HG02973 (cell line): ENCODE measurements at regions not wholly inside any gene's neighbourhood (a gene's known extent, or its start where the extent isn't known, plus 50 kb on each side); places are given as distances from the start of the nearest gene placed in this dataset.

Experiments
- ATAC-seq: cut with Tn5 transposase; IDR thresholded peaks from one replicate; pipeline ENCODE4 v1.9.1; 2021; ENCODE audit warnings: moderate library complexity; ENCODE audit not compliant: unreplicated experiment

DNA sequence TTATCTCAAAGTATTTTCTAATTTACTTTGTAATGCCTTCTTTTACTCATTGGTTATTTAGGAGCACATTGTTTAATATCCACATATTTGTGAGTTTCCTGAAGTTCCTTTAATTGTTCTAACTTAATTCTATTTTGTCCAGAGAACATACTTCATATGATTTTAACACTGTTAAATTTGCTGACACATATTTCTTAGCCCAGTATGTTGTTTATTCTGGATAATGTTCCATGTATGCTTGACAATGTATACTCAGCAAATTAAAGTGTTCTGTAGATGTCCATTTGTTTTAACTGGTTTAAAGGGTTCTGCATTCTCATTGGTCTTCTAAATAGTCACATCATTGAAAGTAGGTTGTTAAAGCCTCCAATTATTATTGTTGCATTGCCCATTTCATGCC, 643.7 kb upstream of the NR5A2 start:
- ATAC-seq = no peak

DNA sequence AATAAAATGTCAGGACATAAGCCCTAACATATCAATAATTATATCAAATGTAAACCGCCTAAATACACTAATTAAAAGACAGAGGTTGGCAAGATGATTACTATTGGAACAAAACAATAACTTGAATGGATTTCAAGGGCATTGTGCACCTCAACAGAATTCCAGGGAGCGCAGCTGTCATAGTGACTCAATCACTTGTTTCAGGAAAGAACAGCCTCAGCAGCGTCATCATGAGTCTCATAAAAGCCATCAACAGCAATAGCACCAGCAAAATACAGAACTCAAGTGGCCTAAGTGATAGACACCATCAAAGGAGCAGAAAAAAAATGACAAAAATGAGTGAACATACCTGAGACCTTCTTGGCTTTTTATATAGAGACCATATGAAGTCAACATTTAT, 632.7 kb upstream of the NR5A2 start:
- no peak for ATAC-seq

DNA sequence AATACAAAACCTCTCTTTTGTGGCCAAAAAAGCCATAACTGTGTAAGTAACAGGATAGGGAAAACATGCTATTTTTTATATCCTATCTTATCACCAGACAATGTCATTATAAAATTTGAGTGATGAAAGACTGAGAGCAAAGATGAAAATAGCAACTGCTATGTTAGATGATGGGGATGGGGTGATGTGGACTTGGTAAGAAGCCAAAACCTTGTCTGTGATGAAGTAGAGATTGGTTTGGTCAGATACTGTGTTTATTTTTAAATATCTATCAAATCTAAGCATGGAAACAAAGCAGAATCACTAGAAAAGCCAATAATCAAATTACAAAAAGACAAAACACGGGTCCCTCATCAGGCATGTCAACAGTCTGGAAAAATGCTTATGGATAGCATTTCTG, 631.1 kb upstream of the NR5A2 start:
- ATAC-seq = no peak

DNA sequence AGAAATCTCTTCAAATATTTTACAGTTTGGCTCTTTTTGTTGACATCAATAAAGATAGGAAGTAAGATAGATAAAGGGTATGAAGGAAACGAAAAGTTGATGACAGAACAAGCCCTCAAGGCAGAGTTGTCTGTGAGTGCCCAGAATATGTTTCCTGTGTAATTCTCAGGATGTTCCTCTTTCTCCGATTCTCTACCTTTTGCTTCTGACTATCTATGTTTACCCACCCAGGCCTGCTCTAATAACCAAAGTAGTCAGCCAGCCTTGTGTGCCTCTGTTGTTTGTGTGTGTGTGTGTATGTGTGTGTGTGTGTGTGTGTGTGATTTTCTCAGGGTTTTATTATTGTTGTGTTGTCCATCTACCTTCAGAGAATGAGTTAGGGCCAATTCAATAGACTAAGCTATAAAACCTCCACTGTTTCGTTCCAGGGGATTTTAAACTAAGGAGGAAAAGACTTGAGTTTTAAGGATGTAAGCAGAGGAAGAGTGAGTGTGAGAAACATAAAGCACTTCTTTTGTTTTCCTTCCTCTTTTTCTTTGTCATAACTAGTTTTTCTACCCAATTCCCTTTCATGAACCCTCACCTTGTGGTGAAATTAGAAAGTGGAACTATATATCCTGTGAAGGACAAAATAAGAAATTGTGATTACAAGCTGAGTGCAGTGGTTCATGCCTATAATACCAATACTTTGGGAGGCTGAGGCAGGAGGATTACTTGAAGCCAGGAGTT, 627.4 kb upstream of the NR5A2 start:
- peak; percentile 87 for ATAC-seq

DNA sequence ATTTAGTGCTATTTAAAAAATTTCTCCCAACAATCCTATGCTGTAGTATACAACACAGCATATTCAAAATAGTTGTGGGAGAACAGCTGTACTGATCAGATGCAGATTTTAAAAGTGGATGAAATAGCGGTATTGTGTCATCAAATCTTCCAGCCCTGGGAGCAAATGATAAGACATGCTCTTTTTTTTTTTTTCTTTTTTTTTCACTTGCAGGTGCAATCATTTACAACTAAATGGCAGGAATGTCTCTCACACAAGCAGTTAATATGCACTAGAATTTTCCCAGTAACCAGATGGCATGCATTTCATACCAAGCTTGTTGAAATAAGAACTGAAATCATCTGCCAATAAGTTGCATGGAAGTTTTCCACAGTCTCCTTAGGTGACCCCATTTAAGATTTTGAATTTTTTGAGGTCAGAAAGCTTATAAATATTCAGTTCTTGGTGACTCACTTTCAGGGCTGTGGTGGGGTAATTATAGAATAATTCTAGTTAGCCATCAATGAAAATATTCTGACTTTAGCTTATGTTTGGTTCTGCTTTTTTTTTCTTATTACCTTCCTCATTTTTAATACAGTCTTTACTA, 623.9 kb upstream of the NR5A2 start:
- no peak for ATAC-seq

DNA sequence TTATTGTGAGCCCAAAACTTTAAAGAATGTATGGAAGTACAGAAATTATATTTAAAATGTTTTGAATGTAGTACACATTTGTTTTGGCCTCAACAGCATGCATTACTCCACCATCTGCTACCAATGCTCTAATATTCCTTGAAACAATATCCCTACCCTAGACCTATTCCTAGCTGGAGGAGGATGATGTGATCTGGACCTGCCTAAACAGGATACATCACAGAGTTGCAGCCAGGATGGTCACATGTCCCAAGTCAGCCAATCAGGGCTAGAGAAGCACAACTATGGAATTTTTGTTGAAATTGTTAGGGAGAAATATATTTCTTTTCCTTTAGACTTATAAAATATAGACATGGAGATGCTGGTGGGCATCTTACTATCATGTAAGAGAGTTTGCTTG, 623.3 kb upstream of the NR5A2 start:
- ATAC-seq = no peak

DNA sequence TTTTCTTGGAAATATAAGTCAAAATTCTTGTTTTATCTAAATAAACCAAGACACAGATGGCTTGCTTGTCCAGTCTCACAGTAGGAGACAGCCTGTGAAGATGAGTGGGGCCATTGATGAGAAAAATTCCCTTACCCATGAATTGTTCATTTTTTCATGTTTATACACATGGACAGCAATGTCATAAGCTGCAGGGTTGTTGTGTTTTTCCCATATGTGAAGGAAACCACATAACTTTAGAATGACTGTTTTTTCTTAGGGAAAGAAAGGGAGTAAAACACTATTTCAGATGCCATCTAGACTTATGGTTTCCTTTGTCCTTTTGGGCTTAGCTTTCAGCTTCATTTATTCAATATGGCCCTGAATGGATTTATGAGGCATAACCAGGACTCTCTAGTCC, 622.5 kb upstream of the NR5A2 start:
- ATAC-seq = no peak

DNA sequence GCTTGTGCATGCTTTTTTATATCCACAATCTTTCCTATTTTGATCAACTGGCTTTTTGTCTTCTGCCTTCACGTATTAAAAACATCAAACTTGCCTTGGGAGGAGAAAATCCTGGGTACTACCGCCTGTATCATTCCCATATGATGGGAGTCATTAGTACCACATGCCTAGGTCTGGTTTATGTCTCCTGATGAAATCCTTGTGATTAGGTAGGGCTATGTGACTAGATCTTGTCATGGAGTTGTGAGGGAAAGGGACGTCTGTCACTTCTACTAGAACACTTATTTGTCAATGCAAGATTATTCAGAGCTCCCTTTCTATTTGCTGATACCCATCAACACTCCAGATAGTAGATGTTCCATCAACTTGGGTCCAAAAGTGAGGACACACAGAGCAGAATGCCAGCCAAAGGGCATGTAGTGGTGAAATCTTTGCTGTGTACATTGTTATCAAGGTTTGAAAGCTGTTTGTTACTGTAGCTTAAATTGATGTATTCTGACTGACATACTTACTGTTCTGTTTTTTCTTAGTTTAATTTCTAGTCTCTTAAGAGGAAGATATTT, 621.8 kb upstream of the NR5A2 start:
- ATAC-seq = no peak

DNA sequence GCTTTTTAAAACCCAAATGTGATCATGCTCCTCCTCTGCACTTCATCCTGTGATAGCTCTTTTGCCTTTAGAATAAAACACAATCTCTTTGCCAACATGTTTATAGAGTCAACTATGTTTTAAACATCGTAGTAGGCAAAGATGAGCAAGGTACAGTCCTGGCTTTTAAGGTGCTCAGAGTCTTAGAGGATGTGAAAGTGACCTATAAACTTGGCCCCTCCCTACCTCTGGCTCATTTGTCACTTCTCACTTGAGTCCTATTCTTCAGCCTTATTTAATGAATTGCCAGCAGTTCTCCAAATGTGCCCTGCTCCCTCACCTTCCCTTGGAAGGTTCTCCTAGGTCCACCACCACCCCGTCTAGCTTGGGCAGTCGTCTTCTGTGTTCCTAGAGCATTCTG, 617.0 kb upstream of the NR5A2 start:
- no peak for ATAC-seq

DNA sequence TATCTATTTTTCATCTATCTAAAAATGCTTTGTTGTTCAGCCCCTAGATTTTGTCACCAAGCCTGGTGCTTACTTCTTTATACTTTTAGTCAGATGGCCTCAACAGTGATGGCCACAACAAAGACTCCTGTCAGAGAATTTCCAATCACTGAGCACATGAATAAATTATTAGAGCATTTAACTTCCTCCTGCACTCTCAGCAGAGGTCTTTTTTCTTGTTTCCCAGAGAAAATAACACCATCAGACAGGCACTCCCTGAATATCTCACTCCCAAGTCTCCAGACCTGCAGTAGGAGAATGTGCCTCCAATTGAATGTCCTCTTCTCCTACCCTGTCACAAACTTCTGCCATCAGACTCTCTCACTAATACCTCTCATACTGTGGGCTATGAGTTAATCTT, 616.0 kb upstream of the NR5A2 start:
- no peak for ATAC-seq

DNA sequence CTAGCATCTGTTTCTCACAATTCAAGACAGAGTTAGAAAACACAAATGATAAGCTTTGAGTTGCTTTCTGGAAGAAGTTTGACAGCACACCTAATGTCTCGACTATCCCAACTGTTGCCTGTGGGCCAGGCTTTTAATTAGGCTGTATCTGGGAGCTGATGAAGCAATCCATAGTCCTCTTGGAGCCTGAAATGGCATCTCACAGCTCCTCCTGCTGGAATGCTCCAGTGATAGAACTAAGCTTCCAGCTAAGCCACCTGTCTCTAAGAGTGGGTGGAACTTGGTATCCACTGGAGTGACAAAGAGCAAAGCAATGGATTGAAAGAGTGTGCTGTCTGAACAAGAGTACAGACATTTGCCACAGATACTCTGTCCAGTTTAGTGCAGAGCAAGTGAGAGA, 605.3 kb upstream of the NR5A2 start:
- no peak for ATAC-seq

DNA sequence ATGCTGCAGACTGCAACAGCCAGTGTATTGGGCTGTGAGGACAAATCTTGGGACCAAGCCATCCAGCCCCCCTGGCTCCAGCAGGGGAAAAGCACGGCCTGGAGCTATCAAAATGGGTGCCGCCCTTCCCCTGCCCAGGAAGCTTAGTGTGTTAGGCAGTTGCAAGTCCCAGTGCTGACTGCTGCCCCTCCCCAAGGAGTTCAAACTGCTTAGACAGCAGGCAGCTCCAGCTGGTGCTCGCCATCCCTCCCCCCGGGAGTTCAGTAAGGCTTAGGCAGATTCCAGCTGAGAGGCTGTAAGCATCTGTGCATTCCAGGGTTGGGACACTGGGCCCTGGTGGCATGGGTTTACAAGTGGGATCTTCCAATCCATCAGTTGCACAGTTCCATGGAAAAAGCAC, 579.6 kb upstream of the NR5A2 start:
- ATAC-seq = no peak

DNA sequence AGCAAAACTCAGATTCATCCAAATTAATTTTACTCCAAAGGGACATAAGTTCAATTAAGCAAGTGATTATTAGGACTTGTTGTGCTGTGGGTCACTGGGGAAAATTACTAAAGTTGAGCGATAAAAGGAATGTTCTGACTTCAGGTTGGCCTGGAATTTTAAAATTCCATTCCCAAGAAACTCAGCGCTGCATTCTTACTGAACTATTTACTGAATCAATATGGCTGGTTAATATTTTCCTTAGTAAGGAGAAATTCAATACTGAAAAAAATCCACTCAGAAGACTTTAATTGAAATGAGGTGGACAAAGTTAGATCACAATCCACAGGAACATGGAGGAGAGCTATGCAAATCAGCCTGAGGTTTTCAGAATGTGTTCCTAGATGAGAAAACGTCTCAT, 578.9 kb upstream of the NR5A2 start:
- no peak for ATAC-seq

DNA sequence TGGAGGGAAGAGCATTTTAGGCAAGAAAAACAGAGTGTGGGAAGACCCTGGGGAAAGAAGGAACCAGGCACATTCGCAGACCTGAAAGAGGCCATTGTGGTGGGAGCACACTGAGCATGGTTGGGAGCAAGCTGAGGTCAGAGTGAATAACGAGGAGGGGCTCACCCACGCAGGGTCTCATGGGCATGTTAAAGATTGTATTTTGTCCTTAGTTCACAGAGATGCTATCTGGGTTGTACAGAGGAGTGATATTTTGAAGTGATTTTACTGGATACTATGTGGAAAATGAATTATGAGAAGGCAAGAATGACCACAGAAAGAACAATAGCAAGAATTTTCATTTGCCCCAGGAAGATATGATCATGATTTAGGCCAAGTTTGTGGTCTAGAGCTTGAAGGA, 578.3 kb upstream of the NR5A2 start:
- no peak for ATAC-seq

DNA sequence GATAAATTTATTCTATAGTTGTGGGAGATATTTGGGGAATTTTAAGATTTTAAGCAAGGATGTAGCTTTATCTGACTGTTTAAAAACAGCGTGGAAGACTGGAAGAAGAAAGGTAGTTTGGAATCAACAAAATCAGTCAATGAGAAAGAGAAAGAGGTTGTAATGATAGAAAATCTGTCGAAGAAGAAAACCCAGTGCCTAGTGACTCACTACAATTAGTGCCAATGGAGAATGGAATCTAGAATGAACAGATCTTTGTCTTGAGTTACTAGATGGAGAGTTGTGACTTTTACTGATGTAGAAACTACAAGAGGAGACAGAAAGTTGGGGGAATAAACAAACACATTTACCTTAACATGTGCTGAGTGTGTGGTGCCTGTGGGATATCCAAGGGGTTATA, 577.8 kb upstream of the NR5A2 start:
- no peak for ATAC-seq

DNA sequence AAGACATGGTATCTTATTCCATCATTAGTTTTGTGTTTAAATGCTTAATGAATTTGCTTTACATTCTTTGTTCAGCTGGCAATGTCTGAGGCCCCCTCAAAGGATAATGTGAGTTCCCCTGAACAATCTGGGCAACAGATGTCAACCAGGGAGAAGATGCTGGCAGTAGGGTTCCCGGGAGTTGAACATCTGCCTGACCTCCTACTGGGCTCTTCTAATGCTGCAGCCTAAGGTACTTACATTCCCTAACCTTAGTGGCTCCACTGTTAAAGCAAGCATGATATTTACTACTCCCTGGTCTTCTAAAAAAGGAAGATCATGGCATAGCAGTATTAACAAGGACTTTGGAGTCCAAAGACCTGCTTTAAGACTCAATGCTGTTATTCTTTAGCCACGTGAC, 574.9 kb upstream of the NR5A2 start:
- no peak for ATAC-seq

DNA sequence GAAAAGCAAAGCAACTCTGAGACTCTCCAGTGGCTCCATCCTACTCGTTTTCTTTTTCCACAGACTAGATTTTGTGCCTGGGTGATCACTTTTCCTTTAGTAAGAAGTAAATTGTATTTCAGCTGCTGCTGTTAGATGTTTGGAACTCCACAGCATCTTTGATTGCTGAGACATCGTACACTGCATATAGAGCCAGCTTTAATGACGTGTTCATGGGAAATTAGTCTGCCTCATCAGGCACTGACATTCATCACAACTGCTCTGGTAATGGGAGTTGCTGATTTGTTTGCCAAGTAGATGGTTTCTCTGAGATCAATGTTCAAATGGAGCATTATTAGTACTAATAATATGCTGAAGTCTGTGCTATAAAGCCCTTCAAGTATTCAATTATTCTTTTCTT, 573.8 kb upstream of the NR5A2 start:
- ATAC-seq = no peak

DNA sequence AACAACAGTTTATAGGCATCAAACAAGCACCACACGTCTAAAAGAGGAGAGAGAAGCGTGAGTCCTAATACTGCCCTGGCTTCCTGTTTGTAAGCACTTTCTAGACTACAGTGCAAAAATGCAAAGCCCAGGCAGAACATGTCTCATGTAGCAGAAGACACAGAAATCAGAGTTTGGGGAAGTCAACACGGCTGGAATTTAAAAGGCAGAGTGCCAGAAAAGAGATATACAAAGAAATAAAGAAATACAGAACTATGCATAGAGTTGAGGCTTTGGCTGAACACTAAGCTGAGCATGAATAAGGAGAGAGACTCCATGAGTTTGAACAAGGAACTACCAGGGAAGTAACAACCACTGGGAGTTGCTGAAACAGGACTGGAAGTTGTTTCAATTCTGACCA, 566.6 kb upstream of the NR5A2 start:
- ATAC-seq = no peak

DNA sequence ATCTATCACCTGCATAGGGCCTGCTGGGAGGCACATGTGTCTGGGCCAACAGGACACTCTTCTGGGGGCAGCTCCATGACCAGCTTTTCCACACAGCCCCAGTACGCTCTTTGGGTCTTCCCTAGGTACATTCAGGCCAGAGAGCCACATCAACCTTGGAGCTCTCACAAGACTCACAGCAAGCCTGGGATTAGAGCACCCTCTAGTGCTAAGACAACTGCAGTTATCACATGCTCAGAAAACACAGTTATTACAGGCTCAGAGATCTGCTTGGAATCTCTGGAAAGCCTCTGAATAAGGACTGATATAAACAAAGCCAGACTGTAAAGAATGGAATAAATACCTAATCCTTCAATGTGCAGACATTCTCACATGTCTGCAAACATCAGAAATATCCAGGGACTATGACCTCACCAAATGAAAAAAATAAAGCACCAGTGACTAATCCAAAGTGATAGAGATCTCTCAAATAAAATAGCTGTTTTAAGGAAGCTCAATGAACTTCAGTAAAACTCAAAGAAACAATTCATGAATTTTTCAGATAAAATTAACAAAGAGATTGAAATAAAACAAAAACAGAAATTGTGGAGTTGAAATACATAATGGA, 563.9 kb upstream of the NR5A2 start:
- peak; percentile 71 for ATAC-seq

DNA sequence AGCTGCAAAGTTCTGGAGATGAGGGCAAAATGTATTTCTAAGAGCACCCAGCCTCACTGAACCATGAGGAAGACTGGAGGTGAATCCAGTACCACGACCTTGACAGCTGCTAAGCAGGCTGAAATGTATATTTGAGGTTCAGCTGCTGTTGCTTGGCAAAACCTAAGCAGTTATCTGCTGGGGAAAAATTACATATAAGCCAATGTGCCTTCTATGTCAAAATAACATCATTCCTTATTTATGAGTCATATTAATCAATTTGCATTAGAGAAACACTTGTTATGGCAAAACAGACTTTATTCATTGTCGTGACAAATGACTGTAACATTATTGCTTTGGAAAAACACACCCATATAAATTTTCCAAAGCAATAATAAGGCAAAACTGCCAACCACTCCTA, 560.5 kb upstream of the NR5A2 start:
- ATAC-seq = no peak

DNA sequence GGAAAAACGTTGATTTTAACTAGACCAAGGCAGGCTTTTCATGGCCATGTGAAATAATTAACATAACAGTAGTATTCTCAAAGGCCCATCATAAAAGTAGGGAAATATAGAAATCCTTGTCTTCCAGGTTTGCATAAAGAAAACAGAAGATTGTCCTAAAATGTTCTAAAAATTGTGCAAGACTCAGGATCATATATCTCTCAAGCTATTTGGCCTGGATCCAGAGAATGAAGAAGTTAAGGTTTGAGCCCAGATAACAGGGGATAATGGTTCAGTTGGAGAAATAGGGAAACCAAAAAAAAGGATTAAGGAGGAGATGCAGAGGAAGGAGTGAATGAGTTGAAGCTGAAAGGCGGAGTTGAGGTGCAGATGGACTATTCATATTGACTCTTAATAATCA, 555.5 kb upstream of the NR5A2 start:
- no peak for ATAC-seq

DNA sequence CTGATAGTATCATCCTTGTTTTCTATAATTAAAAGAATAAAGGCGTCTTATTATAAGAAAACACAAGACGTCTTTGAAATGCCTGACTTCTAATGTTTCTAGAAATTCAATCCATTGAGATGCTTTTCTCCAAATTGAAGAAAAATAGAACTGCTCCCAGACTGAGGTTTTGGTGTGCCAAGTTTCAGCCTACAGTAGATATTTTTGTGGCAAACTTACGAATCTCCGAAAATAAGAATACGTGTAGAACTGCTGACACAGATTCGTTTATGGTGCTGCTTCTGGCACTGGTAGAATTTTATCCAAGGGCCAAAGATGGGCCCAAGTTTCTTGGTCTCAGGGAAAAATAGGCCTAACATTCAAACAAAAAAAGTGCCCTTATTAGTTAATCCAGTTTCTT, 554.5 kb upstream of the NR5A2 start:
- no peak for ATAC-seq
